IMR-90 (cell line): ENCODE measurements at regions not wholly inside any gene's neighbourhood (a gene's known extent, or its start where the extent isn't known, plus 50 kb on each side); places are given as distances from the start of the nearest gene placed in this dataset.

Experiments used
- ATAC-seq: fragments of 200-7000 bp; cut with Tn5 transposase; 2 replicates; pipeline ENCODE4 v1.9.1; 2020; ENCODE audit warnings: low read depth, mild to moderate bottlenecking, moderate library complexity
- BruUV-seq: library from RNA; stranded (reverse); fragments of 400-500 nt; replicated peaks from 2 replicates; lab custom pipeline; 2021; lab: Mats Ljungman, UMichigan
- CTCF ChIA-PET: fragments of 300-600 bp; formaldehyde crosslinking; extraction: SDS; loops from one replicate; lab custom pipeline; 2021; ENCODE audit warnings: antibody characterized with exemption; lab: Yijun Ruan, JAX
- POLR2A ChIA-PET: fragments of 300-600 bp; sonication (Branson Sonifier 250); formaldehyde crosslinking; loops from one replicate; lab custom pipeline; 2022; ENCODE audit warnings: antibody characterized with exemption; ENCODE audit not compliant: unreplicated experiment; lab: Charles Lee
- DNase-seq: peaks from one replicate; pipeline ENCODE4 v3.0.0; 2013
- H2AFZ ChIP-seq: replicated peaks from 2 replicates; pipeline ENCODE3; 2013; ENCODE audit warnings: low read length, mild to moderate bottlenecking; ENCODE audit not compliant: poor library complexity
- H2AK5ac ChIP-seq: 2 replicates; pipeline ENCODE4 v1.6.1; 2013; ENCODE audit warnings: low read depth, low read length, inconsistent platforms
- H2AK9ac ChIP-seq: replicated peaks from 2 replicates; pipeline ENCODE3; 2013; ENCODE audit warnings: mild to moderate bottlenecking, low read depth, low read length, moderate library complexity; ENCODE audit not compliant: poor library complexity
- H2BK120ac ChIP-seq: 2 replicates; pipeline ENCODE4 v1.6.1; 2013; ENCODE audit warnings: low read depth, low read length, inconsistent platforms
- H2BK15ac ChIP-seq: 3 replicates; pipeline ENCODE4 v1.6.1; 2013; ENCODE audit warnings: low read depth, low read length, inconsistent platforms
- H2BK20ac ChIP-seq: 2 replicates; pipeline ENCODE4 v1.6.1; 2013; ENCODE audit warnings: low read depth, mild to moderate bottlenecking, inconsistent platforms, low read length, moderate library complexity
- H2BK5ac ChIP-seq: 2 replicates; pipeline ENCODE4 v1.6.1; 2013; ENCODE audit warnings: mild to moderate bottlenecking, low read depth, low read length, inconsistent platforms; ENCODE audit not compliant: poor library complexity, severe bottlenecking
- H3K14ac ChIP-seq: replicated peaks from 2 replicates; pipeline ENCODE4 v1.6.1; 2013; ENCODE audit warnings: low read depth, low read length, inconsistent platforms
- H3K18ac ChIP-seq: 2 replicates; pipeline ENCODE4 v1.6.1; 2013; ENCODE audit warnings: low read depth, low read length, control low read depth
- H3K23ac ChIP-seq: 2 replicates; pipeline ENCODE4 v1.6.1; 2013; ENCODE audit warnings: low read depth, low read length, inconsistent platforms
- H3K27ac ChIP-seq: 2 replicates; pipeline ENCODE4 v1.5.1; 2013; ENCODE audit warnings: mild to moderate bottlenecking, control low read depth, low read length; ENCODE audit not compliant: insufficient read depth
- H3K27me3 ChIP-seq: 2 replicates; pipeline ENCODE4 v1.6.1; 2013; ENCODE audit warnings: low read length; ENCODE audit not compliant: control insufficient read depth, insufficient read depth
- H3K36me3 ChIP-seq: 2 replicates; pipeline ENCODE4 v1.6.1; 2013; ENCODE audit warnings: low read length, mixed read lengths; ENCODE audit not compliant: control insufficient read depth, insufficient read depth
- H3K4ac ChIP-seq: 2 replicates; pipeline ENCODE4 v1.6.1; 2013; ENCODE audit warnings: low read depth, low read length, inconsistent platforms
- H3K4me1 ChIP-seq: 2 replicates; pipeline ENCODE4 v1.6.1; 2013; ENCODE audit warnings: low read length, mixed read lengths; ENCODE audit not compliant: control insufficient read depth, insufficient read depth
- H3K4me2 ChIP-seq: 2 replicates; pipeline ENCODE4 v1.6.1; 2013; ENCODE audit warnings: low read depth, mild to moderate bottlenecking, control low read depth, low read length, moderate library complexity
- H3K4me3 ChIP-seq: 2 replicates; pipeline ENCODE4 v1.5.1; 2013; ENCODE audit warnings: low read depth, mild to moderate bottlenecking, control low read depth, low read length, moderate library complexity; ENCODE audit not compliant: insufficient read depth
- H3K56ac ChIP-seq: 2 replicates; pipeline ENCODE4 v1.6.1; 2013; ENCODE audit warnings: low read length, inconsistent platforms; ENCODE audit not compliant: insufficient read depth; ENCODE audit errors: extremely low read depth
- H3K79me1 ChIP-seq, 2 experiments: 2 replicates each; pipeline ENCODE4 v1.6.1; 2013; ENCODE audit warnings: low read length in 2 of 2, inconsistent platforms in 1 of 2, low read depth in 1 of 2
- H3K9ac ChIP-seq: 2 replicates; pipeline ENCODE4 v1.6.1; 2013; ENCODE audit warnings: low read depth, low read length, control low read depth
- H3K9me1 ChIP-seq: 2 replicates; pipeline ENCODE4 v1.6.1; 2013; ENCODE audit warnings: low read length, inconsistent platforms; ENCODE audit not compliant: insufficient read depth
- H3K9me3 ChIP-seq: 2 replicates; pipeline ENCODE4 v1.6.1; 2013; ENCODE audit warnings: low read length; ENCODE audit not compliant: control insufficient read depth, insufficient read depth
- H4K20me1 ChIP-seq: 2 replicates; pipeline ENCODE4 v1.6.1; 2013; ENCODE audit warnings: low read length, inconsistent platforms; ENCODE audit not compliant: insufficient read depth
- H4K5ac ChIP-seq: 2 replicates; pipeline ENCODE4 v1.6.1; 2013; ENCODE audit warnings: mild to moderate bottlenecking, low read depth, low read length, control low read depth
- H4K8ac ChIP-seq, 2 experiments: 2 replicates each; pipeline ENCODE4 v1.6.1; 2013; ENCODE audit warnings: low read depth in 2 of 2, low read length in 2 of 2, control low read depth in 1 of 2, inconsistent platforms in 1 of 2
- H4K91ac ChIP-seq: 2 replicates; pipeline ENCODE4 v1.6.1; 2013; ENCODE audit warnings: low read depth, low read length, inconsistent platforms; ENCODE audit not compliant: insufficient read depth
- BHLHE40 ChIP-seq: fragments of 150-350 bp; IDR thresholded peaks from 2 replicates; pipeline ENCODE4 v1.6.1; 2016; ENCODE audit warnings: mild to moderate bottlenecking, low read depth, low read length
- CEBPB ChIP-seq: IDR thresholded peaks from 2 replicates; pipeline ENCODE4 v1.6.1; 2012; ENCODE audit warnings: low read depth, low read length, improper control_type of control experiment
- CHD1 ChIP-seq: IDR thresholded peaks from 2 replicates; pipeline ENCODE4 v1.6.1; 2012; ENCODE audit warnings: low read depth, low read length, improper control_type of control experiment
- CTCF ChIP-seq: conservative IDR thresholded peaks from 2 replicates; pipeline ENCODE4 v1.5.1; 2012; ENCODE audit warnings: mild to moderate bottlenecking, low read depth, low read length, improper control_type of control experiment
- ELK1 ChIP-seq: fragments of 150-350 bp; IDR thresholded peaks from 2 replicates; pipeline ENCODE4 v1.6.1; 2016; ENCODE audit warnings: low read depth, mild to moderate bottlenecking, low read length, moderate library complexity, borderline replicate concordance
- FOS ChIP-seq: fragments of 150-350 bp; IDR thresholded peaks from 2 replicates; pipeline ENCODE4 v1.6.1; 2016; ENCODE audit warnings: low read depth, low read length
- MAFK ChIP-seq: IDR thresholded peaks from 2 replicates; pipeline ENCODE4 v1.6.1; 2012; ENCODE audit warnings: low read depth, low read length, improper control_type of control experiment
- MAZ ChIP-seq: IDR thresholded peaks from 2 replicates; pipeline ENCODE4 v1.6.1; 2012; ENCODE audit warnings: low read depth, mild to moderate bottlenecking, low read length, improper control_type of control experiment, moderate library complexity, borderline replicate concordance
- MXI1 ChIP-seq: IDR thresholded peaks from 2 replicates; pipeline ENCODE4 v1.6.1; 2012; ENCODE audit warnings: low read depth, mild to moderate bottlenecking, low read length, moderate library complexity, borderline replicate concordance
- NFE2L2 ChIP-seq: fragments of 150-350 bp; IDR thresholded peaks from 2 replicates; pipeline ENCODE4 v1.6.1; 2016; ENCODE audit warnings: low read depth, mild to moderate bottlenecking, low read length
- POLR2A ChIP-seq: IDR thresholded peaks from 2 replicates; pipeline ENCODE4 v1.6.1; 2012; ENCODE audit warnings: mild to moderate bottlenecking, low read depth, low read length
- RAD21 ChIP-seq: IDR thresholded peaks from 2 replicates; pipeline ENCODE4 v1.6.1; 2012; ENCODE audit warnings: low read length, improper control_type of control experiment
- RCOR1 ChIP-seq: IDR thresholded peaks from 2 replicates; pipeline ENCODE4 v1.6.1; 2012; ENCODE audit warnings: mild to moderate bottlenecking, low read length, improper control_type of control experiment; ENCODE audit not compliant: insufficient replicate concordance
- RFX5 ChIP-seq: IDR thresholded peaks from 2 replicates; pipeline ENCODE4 v1.8.0; 2012; ENCODE audit warnings: low read depth, mild to moderate bottlenecking, low read length, moderate library complexity
- SMC3 ChIP-seq: fragments of 150-350 bp; IDR thresholded peaks from 2 replicates; pipeline ENCODE4 v1.6.1; 2016; ENCODE audit warnings: low read depth, mild to moderate bottlenecking, antibody characterized with exemption, low read length, moderate library complexity
- USF2 ChIP-seq: fragments of 150-350 bp; IDR thresholded peaks from 2 replicates; pipeline ENCODE4 v1.6.1; 2017; ENCODE audit warnings: mild to moderate bottlenecking, antibody characterized with exemption, low read length, low read depth
- WGBS, 2 experiments: methylation state at CpG; one replicate each; pipeline versions ENCODE4 v1.1.5 to v1.1.7; 2013; ENCODE audit warnings: missing lambda C conversion rate in 2 of 2; ENCODE audit not compliant: insufficient read length in 1 of 2; ENCODE audit errors: extremely low coverage in 2 of 2; 5-methylcytosine and 5-hydroxymethylcytosine counted together
- dilution Hi-C: fragments of 300-500 bp; cut with HindIII; formaldehyde crosslinking; loops from one replicate; pipeline ENCODE4 v1.14.3; 2018; ENCODE audit warnings: low sequenced_read_pairs; ENCODE audit not compliant: unreplicated experiment
- in situ Hi-C: fragments of 300-500 bp; cut with MboI; formaldehyde crosslinking; loops from 3 replicates; pipeline ENCODE4 v1.14.3; 2019; ENCODE audit warnings: low sequenced_read_pairs, inconsistent platforms, mixed read lengths
- intact Hi-C: fragments of 100-400 bp; cut with micrococcal nuclease; formaldehyde crosslinking; loops from 2 replicates; pipeline ENCODE4 v1.10.0; 2022

- ATAC-seq (no peak), DNase-seq (no peak)
- WGBS, 2 experiments, result no CpG with 5 or more reads among the region's 3 CpGs
- Histone ChIP-seq H2BK5ac (no peak overlapping the region), H3K56ac (no peak overlapping the region), H3K9me3 (0 out of 2 replicates have a peak, but pooled peaks cover 2% of the 10 kb centered on the region), H3K4me3 (no peak overlapping the region), H2BK120ac (no peak overlapping the region), H2AK5ac (no peak overlapping the region), H3K23ac (no peak overlapping the region), H3K9me1 (no peaks in the 10 kb centered on the region), H2BK20ac (no peak overlapping the region), H3K4ac (no peak overlapping the region), H4K20me1 (no peaks in the 10 kb centered on the region), H3K4me2 (no peak overlapping the region), H3K27ac (no peak overlapping the region), H4K91ac (no peak overlapping the region), H3K14ac (no peak overlapping the region), H2AK9ac (no peak overlapping the region), H2BK15ac (no peak overlapping the region), H3K9ac (no peak overlapping the region), H2AFZ (no peak overlapping the region), H3K36me3 (no peaks in the 10 kb centered on the region), H3K4me1 (no peaks in the 10 kb centered on the region), H4K5ac (no peak overlapping the region), H3K18ac (no peak overlapping the region), H3K79me1 (no peaks in the 10 kb centered on the region), H3K27me3 (no peaks in the 10 kb centered on the region), H4K8ac (no peak overlapping the region)
- ChIA-PET CTCF (no interaction called here), POLR2A (no interaction called here)
- in situ Hi-C loops, result no loop called here
- TF ChIP-seq CHD1, result no peak
- TF ChIP-seq ELK1, result no peak
- no peak for TF ChIP-seq USF2
- no peak for TF ChIP-seq FOS
- TF ChIP-seq SMC3, result no peak
- TF ChIP-seq NFE2L2, result no peak
- no peak for TF ChIP-seq RAD21
- TF ChIP-seq CTCF, result no peak
- TF ChIP-seq MAFK, result no peak
- no peak for TF ChIP-seq RFX5
- TF ChIP-seq MAZ, result no peak
- TF ChIP-seq MXI1, result no peak
- TF ChIP-seq RCOR1, result no peak
- TF ChIP-seq BHLHE40, result no peak
- no peak for TF ChIP-seq CEBPB
- no peak for TF ChIP-seq POLR2A
- intact Hi-C loops, result no loop called here
- dilution Hi-C loops, result no loop called here
- no TSS peak for BruUV-seq
These were observed 467.4 kb downstream of the DIRAS2 start for GRCh38 chr9:90175257-90175656.
